Testis (tissue), 2 donors: ENCODE measurements at regions not wholly inside any gene's neighbourhood (a gene's known extent, or its start where the extent isn't known, plus 50 kb on each side); places are given as distances from the start of the nearest gene placed in this dataset.

Experiments used
- POLR2A ChIP-seq: fragments of 450-650 bp; IDR thresholded peaks from one replicate; pipeline ENCODE4 v1.6.1; 2017; ENCODE audit warnings: antibody characterized with exemption, mild to moderate bottlenecking, moderate library complexity
- TF ChIP-seq, protein P1 (sequence below), 3 experiments: fragments of 450-650 bp in 2 of 3; fragments of 200-600 bp in 1 of 3; sonication (generic) in 1 of 3; IDR thresholded peaks; one replicate each; pipeline ENCODE4 v1.5.1; 2016 to 2019; ENCODE audit warnings: antibody characterized with exemption in 3 of 3, mild to moderate bottlenecking in 2 of 3, moderate library complexity in 1 of 3

DNA sequence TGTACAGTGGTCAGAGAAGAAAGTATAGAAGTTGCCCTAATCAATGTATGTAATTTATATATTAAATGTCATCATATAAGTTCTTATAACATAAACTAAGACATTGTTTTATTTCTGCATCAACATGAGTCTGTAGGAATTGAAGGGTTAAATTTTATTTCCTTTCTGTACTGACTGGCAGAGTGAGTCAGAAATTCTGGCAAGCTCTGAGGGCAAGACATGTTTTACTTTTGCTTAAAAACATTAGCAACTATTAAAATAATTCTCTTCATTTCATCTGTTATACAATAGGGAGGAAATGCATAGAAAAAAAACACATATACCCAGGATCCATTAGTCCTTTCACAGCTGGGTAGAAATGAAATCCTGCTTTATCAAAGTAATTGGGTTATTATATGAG lies 171.4 kb upstream of the ALCAM start:
- TF ChIP-seq, protein P1, sequence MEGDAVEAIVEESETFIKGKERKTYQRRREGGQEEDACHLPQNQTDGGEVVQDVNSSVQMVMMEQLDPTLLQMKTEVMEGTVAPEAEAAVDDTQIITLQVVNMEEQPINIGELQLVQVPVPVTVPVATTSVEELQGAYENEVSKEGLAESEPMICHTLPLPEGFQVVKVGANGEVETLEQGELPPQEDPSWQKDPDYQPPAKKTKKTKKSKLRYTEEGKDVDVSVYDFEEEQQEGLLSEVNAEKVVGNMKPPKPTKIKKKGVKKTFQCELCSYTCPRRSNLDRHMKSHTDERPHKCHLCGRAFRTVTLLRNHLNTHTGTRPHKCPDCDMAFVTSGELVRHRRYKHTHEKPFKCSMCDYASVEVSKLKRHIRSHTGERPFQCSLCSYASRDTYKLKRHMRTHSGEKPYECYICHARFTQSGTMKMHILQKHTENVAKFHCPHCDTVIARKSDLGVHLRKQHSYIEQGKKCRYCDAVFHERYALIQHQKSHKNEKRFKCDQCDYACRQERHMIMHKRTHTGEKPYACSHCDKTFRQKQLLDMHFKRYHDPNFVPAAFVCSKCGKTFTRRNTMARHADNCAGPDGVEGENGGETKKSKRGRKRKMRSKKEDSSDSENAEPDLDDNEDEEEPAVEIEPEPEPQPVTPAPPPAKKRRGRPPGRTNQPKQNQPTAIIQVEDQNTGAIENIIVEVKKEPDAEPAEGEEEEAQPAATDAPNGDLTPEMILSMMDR (IDR thresholded peaks at IDR 0.05): no peak
- no peak for TF ChIP-seq POLR2A
